HT-29 (cell line): ENCODE measurements at regions not wholly inside any gene's neighbourhood (a gene's known extent, or its start where the extent isn't known, plus 50 kb on each side); places are given as distances from the start of the nearest gene placed in this dataset.

ENCODE experiments used
- DNase-seq: peaks from one replicate; pipeline ENCODE4 v3.0.0-alpha.2; 2015; ENCODE audit warnings: low spot score

- no peak for DNase-seq
These were observed 281.6 kb upstream of the CCL2 start for GRCh38 chr17:33973491-33973890.

DNA sequence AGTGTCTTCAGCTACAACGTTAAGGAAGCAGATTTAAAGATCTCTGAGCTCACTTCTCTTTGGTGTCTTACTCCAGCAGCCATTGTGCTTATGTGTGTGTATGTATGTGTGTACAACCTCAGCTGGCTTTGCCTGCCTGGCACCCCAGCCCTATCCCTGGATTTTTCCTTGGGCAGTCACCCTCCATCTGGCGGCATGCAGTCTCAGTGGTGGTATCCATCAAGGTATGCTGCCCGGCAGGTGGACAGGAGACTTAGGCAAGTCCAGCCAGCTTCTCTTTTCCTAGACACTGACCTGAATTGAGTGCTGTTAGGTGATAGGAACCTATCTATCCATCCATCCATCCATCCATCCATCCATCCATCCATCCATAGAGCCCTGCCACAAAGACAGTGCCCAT, 280.8 kb upstream of the CCL2 start:
- no peak for DNase-seq

DNA sequence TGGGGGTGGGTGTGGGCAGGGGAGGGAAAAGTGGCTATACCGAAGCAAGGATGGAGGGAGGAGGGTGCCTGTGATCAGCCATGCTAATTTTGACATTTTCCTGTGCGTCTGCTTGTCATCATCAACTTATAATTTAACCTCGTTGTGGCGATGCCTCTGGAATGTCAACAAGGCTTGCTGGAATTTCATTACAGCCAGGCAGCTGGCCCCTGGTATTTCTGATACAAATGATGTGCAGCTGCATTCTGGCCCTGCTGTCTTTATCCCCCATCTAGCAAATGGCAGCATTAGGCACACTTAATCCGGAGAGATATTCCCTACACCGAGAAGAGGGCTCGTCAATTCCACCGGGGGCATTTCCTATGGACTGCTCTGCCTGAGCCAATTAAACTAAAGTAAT, 278.3 kb upstream of the CCL2 start:
- no peak for DNase-seq

DNA sequence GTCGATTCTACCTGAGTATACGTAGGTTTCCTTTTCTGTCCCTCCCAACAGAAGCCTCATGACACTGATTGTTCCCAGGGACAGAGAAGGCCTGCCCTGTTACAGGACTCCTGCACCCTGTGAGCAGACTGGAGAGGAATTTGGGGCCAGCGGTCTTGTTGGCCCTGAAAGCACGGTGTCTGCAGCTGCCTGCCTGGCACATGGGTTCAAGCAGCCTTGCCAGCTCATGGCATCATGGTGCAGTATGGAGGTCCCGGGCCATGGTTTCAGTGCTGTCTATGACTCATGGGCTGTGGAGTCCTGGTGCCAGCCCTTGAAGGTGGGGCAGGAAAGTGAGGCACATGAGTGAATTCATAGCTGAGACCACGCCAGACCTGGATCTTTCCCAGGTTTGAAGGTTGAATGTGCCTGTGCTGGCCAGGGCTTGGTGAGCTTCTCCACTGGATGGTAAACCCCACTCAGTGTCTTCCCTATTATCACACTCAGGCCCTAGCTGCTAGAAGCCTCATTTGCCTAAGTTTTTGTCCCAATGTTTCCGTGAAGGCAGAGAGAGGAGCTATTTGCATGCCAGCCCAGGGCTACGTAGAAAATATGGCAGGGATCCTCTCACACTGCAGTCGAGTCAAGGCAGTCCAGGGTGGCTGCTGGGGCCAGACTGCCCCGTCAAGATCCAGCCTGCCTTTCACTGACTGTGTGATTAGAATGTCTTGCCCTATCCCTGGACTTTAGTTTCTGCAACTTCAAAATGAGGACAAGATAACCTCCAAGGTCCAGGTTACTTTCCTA, 277.2 kb upstream of the CCL2 start:
- no peak for DNase-seq

DNA sequence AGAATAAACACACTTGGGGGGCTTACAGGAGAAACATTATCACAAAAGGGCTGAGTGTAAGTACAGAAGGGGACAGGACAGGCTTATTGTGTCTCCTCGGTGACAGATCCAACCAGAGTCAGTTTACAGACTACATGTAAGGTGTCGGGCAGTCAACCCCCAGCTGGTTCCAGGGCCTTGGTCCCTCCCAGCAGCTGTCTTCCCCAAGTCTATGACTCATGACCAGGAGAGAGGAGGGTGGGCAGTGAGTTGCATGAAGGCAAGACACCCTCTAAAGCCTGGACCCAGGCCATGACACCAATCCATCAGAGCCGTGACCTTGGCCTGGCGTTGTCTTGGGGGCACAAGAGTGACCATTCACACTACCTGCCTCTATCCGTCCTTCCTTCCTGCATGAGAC, 276.2 kb upstream of the CCL2 start:
- no peak for DNase-seq

DNA sequence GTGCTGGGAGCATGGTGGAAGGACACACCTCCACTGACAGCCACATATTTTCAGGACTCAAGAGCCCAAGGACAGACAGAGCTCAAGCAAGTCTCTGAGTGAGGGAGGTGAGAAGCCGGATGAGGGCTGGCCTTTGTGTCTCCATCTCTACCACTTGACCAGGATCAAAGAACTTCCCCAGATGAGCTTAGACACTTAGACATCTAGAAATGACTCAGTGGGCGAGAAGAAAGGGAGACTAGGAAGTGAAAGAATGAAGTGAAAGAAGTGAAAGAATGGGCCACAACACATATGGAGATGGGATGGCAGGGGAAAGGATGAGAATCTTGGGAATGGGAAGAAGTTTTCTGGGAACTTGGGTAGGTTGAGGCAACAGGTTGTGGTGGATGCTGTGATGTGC, 274.9 kb upstream of the CCL2 start:
- no peak for DNase-seq

DNA sequence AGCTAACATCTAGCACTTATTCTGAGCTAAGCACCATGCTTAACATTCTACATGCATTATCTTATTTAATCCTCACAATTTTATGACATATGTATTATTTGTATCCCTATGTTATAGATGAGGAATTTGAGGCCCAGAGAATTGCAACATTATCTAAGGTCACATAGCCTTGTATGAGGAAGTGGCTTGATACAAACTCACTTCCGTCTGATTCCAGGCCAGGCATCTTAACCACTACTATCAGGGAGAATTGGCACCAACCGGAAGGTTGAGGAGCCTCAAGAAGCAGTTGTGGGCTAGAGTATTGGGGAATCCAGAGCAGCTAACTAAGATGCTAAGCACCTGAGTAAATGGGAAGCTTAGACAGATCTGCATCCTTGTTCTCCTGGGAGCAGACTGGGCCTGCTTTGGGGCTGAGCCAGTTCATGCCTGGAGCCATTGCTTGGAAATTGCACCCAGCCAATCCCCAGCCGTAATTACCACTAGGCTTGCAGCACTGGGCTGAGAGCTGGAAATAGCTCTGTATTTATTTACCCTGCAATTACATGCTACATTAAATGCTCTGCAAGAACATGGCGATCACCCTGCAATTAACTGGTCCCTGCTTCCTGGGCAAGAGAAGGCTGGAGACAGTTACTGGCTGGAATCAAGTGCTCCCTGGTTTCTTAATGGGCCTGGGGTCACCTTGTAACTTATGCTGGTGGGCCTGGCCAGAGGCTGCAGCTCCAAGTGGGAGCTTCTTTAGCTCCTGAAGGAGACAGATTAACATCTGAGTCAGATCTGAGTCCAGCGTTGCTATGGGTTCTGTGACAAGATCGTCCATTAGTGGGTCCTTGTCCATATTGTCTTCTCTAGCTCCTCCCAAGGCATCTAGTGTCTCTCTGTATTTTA, 273.1 kb upstream of the CCL2 start:
- DNase-seq, result no peak

DNA sequence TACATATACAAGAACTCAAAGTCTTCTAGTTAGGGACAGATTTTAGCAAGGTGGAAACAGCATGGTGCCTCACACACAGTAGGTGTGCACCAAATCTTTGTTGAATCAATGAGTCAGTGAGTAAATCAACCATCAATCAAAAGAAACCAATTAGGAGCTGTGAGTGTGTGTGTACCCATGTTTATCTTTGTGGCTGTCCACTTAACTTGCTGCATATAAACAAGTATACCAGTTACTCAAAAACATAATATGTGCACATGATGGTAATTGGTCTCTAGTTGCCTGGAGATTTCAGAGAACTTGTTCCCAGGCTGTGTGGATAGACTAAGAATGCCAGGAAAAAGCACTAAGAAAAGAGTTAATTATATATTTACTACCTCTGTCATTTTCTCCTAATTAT, 272.2 kb upstream of the CCL2 start:
- DNase-seq, result no peak

- DNase-seq, result no peak
These were observed 271.1 kb upstream of the CCL2 start for GRCh38 chr17:33983824-33984574.

DNA sequence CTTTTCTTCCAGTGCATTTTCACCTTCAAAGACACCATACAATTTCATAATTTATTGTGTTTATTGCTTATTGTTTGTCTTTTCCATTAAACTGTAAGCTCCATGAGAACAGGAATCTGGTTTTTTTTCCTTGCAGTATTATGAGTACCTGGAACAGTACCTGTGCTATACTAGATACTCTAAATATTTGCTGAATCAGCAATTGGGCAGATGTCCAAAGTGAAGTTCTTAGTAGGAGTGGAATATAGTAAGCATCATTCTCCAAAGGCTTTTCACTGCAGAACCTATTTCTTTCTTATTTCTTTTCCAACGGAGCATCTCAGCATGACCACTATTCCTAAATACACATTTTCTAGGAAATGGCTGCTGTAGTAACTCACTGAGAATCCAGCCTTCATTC, 269.0 kb upstream of the CCL2 start:
- no peak for DNase-seq

DNA sequence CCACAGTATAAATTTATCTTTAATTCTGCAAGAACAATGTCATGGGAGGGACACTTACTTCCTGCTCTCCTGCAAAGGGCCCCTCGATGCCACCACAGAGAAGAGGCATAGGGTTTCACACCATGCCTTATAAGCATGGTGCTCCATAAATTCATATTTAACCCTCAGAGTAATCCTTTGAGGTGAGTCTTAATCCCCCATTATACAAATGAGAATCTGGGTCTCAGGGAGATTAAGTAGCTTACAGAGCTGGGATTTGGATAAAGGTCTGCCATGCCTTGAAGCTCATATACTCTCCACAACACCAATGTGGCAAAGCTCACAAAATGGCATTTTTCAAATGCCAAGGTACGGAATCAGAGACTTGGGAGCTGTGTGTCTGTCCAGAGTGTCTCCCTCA, 268.5 kb upstream of the CCL2 start:
- DNase-seq, result no peak

DNA sequence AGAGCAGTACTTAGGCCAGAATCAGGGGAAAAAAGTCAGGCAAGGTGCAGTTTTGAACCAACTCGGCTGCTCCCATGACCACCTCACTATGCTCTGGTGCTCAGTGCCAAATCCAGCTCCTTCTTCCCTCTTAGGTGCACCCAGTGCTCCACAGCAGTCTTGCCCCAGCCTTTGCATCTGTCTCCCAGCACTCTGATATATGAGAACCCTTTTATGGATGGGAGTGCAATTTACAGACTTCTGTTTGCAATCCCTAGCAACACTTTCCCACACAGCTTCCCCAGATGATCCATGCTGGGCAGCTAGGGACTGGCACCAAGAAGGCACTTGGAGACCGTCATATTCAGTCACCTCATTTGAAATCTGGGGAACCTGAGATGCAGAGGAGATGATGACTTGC, 267.9 kb upstream of the CCL2 start:
- DNase-seq, result no peak

DNA sequence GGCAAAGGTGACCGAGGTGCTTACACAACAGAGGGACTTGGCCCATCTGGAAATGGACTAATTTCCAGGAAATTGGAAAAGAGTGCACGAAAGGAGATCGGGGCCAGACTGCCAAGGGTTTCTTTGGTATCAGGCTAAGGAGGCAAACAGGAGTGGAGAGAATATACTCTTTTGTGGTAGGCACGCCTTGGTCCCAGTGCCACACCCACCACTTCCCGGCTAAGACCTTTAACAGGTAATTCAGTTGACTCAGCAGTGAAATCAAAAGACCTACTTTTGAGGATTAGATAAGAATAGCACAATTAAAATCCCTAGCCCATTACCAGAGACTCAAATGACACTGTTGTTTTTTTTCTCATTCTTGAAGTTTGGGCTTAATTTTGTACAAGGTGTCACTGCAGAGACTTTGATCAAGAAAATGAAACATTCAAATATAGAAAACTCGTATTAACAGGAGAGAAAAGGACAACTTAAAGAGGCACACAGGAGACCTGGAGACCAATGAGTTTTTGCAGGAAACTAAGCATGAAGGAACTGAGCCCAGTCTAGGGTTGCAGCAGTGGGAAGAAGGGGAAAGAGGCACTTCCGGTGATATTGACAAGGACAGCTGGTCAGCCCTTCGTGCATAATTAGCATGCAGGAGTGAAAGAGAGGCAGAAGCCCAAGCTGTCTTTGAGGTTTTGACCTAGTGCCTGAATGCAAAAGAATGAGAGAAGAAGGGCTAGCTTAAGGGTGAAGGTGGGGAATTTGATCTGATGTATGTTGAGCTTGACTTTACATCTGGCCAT, 265.5 kb upstream of the CCL2 start:
- DNase-seq, result no peak

- no peak for DNase-seq
These were observed 264.0 kb upstream of the CCL2 start for GRCh38 chr17:33990943-33991706.

GRCh38 chr17:33992113-33992512, 263.0 kb upstream of the CCL2 start:
- no peak for DNase-seq

- DNase-seq, result no peak
These were observed 254.4 kb upstream of the CCL2 start for GRCh38 chr17:34000639-34001038.

GRCh38 chr17:34001246-34001645, 253.8 kb upstream of the CCL2 start:
- no peak for DNase-seq

- DNase-seq, result no peak
These were observed 249.0 kb upstream of the CCL2 start for GRCh38 chr17:34006126-34006525.

- DNase-seq, result no peak
These were observed 247.0 kb upstream of the CCL2 start for GRCh38 chr17:34008125-34008524.

DNA sequence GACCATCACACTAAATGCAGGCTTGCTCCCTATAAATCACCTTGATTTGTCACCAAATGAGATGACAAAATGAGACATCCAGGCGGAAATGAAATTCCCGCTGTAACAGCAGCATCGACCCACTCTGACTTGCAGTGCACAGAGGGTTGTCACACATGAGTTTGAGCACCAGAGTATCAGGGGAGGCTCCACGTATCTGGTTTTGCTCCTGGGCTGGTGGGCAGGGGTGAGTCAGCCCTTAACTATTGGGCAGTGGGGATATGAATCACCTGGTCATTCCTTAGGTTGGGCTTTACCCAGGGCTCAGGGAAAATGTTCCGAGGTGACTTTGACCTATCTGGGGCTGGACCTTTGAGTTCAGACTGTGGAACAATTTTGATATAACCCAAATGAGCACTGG, 245.2 kb upstream of the CCL2 start:
- no peak for DNase-seq

- DNase-seq, result no peak
These were observed 244.6 kb upstream of the CCL2 start for GRCh38 chr17:34010534-34010933.
